ENCODE measurements at regions not wholly inside any gene's neighbourhood (a gene's known extent, or its start where the extent isn't known, plus 50 kb on each side); places are given as distances from the start of the nearest gene placed in this dataset.

GRCh38 chr10:124252097-124252715 lies 158.8 kb upstream of the CHST15 start:
- H3K4me1 ChIP-seq (ENCODE audit: control insufficient read depth, low read length), result peaks cover 43% of the 10 kb centered on the region
- H3K4me2 ChIP-seq (ENCODE audit: low read length), result peak overlapping the region; percentile 44; the same call in 1 of the 2 replicates
- no peak overlapping the region for H3K4me3 ChIP-seq (ENCODE audit: low read length)
- no peaks in the 10 kb centered on the region for H3K36me3 ChIP-seq (ENCODE audit: control insufficient read depth, low read length)
- no peaks in the 10 kb centered on the region for H3K79me2 ChIP-seq (ENCODE audit: control insufficient read depth, low read length)
- no peaks in the 10 kb centered on the region for H4K20me1 ChIP-seq (ENCODE audit: control insufficient read depth, insufficient read depth, low read depth, low read length)
- H3K27ac ChIP-seq (ENCODE audit: low read depth, low read length), result no peak overlapping the region
- TF ChIP-seq EZH2phosphoT487 (IDR thresholded peaks at IDR 0.05; ENCODE audit: borderline replicate concordance, low read length) (no peak), CTCF (IDR thresholded peaks at IDR 0.05; ENCODE audit: low read depth, low read length, poor library complexity, severe bottlenecking) (no peak)
- no peaks in the 10 kb centered on the region for H3K9me2 ChIP-seq (replicated peaks; ENCODE audit: control insufficient read depth, low read length)
- no peaks in the 10 kb centered on the region for H3K27me3 ChIP-seq (ENCODE audit: control insufficient read depth, low read length)
- H3F3A ChIP-seq (ENCODE audit: control insufficient read depth, insufficient read depth), result no peaks in the 10 kb centered on the region
- no peaks in the 10 kb centered on the region; the same call in 1 of the 2 replicates for H3K9me3 ChIP-seq (ENCODE audit: control insufficient read depth, insufficient read depth, low read length)

GRCh38 chr10:124251317-124252065 lies 158.1 kb upstream of the CHST15 start:
- Histone ChIP-seq H3K4me2 (ENCODE audit: low read length) (peak overlapping the region; percentile 44), H3K4me1 (ENCODE audit: control insufficient read depth, low read length) (peaks cover 43% of the 10 kb centered on the region), H3K4me3 (ENCODE audit: low read length) (no peak overlapping the region), H3K9me3 (ENCODE audit: control insufficient read depth, insufficient read depth, low read length) (no peaks in the 10 kb centered on the region; the same call in 1 of the 2 replicates), H3F3A (ENCODE audit: control insufficient read depth, insufficient read depth) (no peaks in the 10 kb centered on the region), H3K27me3 (ENCODE audit: control insufficient read depth, low read length) (no peaks in the 10 kb centered on the region), H3K9me2 (replicated peaks; ENCODE audit: control insufficient read depth, low read length) (no peaks in the 10 kb centered on the region), H3K27ac (ENCODE audit: low read depth, low read length) (no peak overlapping the region), H3K79me2 (ENCODE audit: control insufficient read depth, low read length) (no peaks in the 10 kb centered on the region), H4K20me1 (ENCODE audit: control insufficient read depth, insufficient read depth, low read depth, low read length) (no peaks in the 10 kb centered on the region), H3K36me3 (ENCODE audit: control insufficient read depth, low read length) (no peaks in the 10 kb centered on the region)
- TF ChIP-seq EZH2phosphoT487 (IDR thresholded peaks at IDR 0.05; ENCODE audit: borderline replicate concordance, low read length), result no peak

GRCh38 chr10:124250506-124250905 lies 157.1 kb upstream of the CHST15 start:
- no peaks in the 10 kb centered on the region for H3F3A ChIP-seq (ENCODE audit: control insufficient read depth, insufficient read depth)
- no peak overlapping the region for H3K4me3 ChIP-seq (ENCODE audit: low read length)
- peaks cover 43% of the 10 kb centered on the region for H3K4me1 ChIP-seq (ENCODE audit: control insufficient read depth, low read length)
- TF ChIP-seq EZH2phosphoT487 (IDR thresholded peaks at IDR 0.05; ENCODE audit: borderline replicate concordance, low read length) (no peak), CTCF (IDR thresholded peaks at IDR 0.05; ENCODE audit: low read depth, low read length, poor library complexity, severe bottlenecking) (no peak)
- no peaks in the 10 kb centered on the region for H3K27me3 ChIP-seq (ENCODE audit: control insufficient read depth, low read length)
- H4K20me1 ChIP-seq (ENCODE audit: control insufficient read depth, insufficient read depth, low read depth, low read length), result no peaks in the 10 kb centered on the region
- no peaks in the 10 kb centered on the region for H3K9me2 ChIP-seq (replicated peaks; ENCODE audit: control insufficient read depth, low read length)
- H3K9me3 ChIP-seq (ENCODE audit: control insufficient read depth, insufficient read depth, low read length), result no peaks in the 10 kb centered on the region; the same call in 1 of the 2 replicates
- peak overlapping the region; percentile 44 for H3K4me2 ChIP-seq (ENCODE audit: low read length)
- H3K36me3 ChIP-seq (ENCODE audit: control insufficient read depth, low read length), result no peaks in the 10 kb centered on the region
- no peak overlapping the region for H3K27ac ChIP-seq (ENCODE audit: low read depth, low read length)
- no peaks in the 10 kb centered on the region for H3K79me2 ChIP-seq (ENCODE audit: control insufficient read depth, low read length)
